Brain pericyte (primary cell): ENCODE measurements at regions not wholly inside any gene's neighbourhood (a gene's known extent, or its start where the extent isn't known, plus 50 kb on each side); places are given as distances from the start of the nearest gene placed in this dataset.

Experiments
- DNase-seq: peaks from one replicate; pipeline ENCODE4 v3.0.0-alpha.2; 2012; ENCODE audit warnings: low read depth, low spot score

DNA sequence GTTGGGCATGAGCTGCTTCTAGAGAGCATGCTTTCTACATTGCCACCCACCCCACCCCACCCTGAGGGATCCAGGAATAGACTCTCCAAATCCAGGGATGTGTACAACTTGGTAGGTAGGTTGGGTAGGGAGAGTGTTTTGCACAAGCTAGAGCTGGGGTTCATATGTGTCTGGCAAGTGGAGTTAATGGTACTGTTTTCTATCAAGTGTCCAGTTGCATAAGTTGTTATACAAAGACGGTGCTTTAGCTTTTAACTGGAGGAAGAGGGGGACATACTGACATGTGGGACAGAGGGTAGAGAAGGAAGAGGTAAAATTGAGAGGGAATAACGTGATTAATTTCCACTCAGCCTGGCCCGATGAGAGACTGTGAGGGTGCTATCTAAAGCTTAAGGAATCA lies 51.0 kb upstream of the TNC start:
- DNase-seq, result no peak

GRCh38 chr9:115170358-115171073 lies 52.6 kb upstream of the TNC start:
- DNase-seq, result no peak

- no peak for DNase-seq
These were observed 54.0 kb upstream of the TNC start for GRCh38 chr9:115171921-115172388.

DNA sequence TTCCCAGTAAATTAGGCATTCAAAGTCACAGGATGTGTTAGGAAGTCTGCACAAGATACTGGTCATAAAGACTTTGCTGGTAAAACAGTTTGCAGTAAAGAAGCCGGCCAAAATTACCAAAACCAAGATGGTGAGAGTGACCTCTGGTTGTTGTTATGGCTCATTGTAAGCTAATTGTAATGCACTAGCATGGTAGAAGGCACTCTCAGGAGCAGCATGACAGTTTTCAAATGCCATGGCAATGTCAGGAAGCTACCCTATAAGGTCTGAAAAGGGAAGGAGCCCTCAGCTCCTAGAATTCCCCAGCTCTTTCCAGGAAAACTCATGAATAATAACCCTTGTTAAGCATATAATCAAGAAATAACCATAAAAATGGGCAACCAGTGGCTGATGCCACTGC lies 64.3 kb upstream of the TNC start:
- no peak for DNase-seq

- DNase-seq, result no peak
These were observed 65.5 kb upstream of the TNC start for GRCh38 chr9:115183436-115183835.

DNA sequence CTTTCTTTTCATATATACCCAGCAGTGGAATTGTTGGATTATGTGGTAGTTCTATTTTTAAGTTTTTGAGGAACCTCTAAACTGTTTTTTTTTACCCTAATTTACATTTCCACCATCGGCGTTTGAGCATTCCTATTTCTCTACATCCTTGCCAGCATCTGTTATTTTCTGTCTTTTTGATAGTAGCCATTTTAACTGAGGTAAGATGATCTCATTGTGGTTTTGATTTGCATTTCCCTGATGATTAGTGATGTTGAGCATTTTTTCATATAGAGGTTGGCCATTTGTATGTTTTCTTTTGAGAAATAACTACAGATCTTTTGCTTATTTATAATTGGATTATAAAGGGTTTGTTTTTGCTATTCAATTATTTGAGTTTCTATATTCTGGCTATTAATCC lies 71.7 kb upstream of the TNC start:
- no peak for DNase-seq

GRCh38 chr9:115191667-115192066 lies 73.7 kb upstream of the TNC start:
- DNase-seq, result no peak

DNA sequence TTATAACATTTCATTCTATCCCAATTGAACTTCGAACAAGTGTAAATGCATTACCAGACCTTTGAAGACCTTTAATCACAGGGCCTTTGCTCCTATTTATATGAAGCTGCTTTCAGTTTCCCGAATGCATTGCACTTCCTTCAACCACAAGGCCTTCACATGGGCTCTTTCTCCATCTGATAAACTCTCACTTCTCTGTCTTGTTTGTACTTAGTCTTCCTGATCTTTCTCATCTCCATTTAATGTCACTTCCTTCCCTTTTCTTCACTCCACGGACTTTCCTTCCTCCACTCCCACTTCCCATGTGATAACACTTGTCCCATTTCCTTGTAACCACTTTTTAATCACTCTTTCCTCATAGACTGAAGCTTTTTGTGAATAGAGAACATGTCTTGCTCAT lies 74.3 kb upstream of the TNC start:
- no peak for DNase-seq

DNA sequence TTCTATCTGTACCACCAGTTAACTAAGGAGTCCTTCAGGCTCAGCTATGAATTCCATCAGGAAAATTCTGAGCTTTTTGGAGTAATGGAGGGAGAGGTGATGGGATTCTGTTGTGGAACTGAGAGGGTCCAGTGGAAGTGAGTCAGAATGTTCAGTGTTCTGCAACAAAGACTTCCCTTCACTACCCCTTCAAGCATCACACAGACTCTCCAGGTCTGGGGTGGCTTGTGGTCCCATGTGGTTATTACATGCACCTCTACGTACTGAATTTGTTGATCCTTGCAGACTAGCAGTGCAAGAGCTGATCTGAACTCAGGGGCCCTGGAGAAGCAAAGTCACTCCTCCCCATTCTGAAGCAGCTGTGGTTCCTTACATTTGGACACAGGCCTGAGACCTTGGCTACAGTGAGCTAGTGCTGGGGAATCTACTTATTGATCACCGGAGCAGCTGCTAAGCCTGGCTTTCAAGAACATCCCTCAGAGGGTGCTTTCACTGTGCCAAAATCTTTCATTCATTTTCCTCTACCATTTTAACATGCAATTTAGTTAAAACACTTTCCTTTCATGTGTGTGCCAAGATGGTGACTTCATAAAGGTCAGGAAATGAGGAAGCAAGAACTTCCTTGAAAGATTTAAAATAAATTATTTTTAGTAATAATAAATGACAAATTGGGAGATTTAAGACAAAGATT lies 75.0 kb upstream of the TNC start:
- DNase-seq, result no peak

GRCh38 chr9:115193777-115194176 lies 75.8 kb upstream of the TNC start:
- no peak for DNase-seq

- no peak for DNase-seq
These were observed 76.3 kb upstream of the TNC start for GRCh38 chr9:115194216-115194615.

DNA sequence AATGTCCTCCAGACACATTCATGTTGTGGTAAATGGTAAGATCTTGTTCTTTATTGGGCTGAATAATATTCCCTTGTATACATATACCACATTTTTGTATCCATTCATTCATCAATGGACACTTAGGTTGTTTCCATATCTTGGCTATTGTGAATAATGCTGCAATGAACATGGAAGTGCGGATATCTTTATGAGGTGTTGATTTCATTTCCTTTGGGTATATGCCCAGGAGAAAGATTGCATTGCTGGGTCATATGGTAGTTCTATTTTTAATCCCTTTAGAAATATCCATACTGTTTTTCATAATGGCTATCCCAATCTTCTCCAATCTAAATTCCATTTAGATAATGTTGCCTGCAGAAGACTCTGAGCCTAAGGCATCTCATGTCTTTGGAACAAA lies 78.0 kb upstream of the TNC start:
- DNase-seq, result no peak

DNA sequence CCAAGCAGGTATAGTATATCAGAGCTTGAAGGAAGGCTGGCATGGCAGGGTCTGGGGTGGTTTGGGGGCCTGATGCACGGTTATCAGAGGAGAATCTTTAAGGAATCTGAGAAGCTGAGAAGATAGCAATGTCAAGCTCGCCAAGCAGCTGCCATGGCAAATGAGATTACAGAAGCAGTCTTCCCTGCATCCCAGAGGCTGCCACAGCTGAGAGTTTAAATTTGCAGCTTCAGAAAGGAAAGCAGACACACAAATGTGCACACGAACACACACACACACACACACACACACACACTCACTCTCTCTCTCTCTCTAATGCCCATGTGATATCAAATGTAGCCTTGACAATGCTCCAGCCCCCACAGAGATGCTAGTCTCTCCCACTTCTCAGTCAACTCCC lies 79.0 kb upstream of the TNC start:
- DNase-seq, result no peak

GRCh38 chr9:115198001-115198400 lies 80.0 kb upstream of the TNC start:
- no peak for DNase-seq

DNA sequence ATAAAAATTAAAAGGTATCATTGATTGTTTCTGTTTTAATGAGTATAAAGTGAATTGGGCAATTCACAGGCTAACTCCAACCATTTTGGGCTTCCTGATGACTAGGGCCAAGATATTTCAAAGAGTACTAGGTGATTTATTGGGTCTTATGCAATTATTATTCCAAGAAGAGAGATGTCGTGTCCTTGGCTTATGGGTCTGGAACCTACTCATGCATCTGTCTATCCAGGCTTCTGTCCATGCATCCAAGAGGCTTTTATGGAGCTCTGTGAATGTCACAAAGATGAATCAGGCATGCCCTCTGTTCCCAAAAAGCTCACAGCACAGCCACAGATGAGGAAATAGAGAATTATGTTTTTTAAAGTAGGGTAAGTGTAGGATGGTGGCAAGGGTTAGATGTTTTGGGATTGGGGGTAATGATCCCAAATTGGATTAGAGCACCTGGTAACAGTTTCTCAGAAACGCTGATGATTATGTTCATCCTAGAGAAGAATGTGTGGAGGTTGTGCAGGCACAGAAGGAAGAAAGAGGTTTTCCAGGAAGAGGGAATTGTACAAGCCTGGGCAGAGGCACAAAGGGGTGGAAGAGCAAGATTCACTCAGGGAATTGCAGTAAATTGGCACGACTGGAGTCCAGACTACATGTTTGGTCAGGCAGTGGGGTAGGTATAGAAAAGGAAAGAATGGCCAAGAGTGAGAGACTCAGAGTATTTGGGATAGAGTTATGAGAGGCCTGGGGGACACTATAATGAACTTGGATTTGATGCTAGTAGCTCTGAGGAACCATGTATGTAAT lies 83.0 kb upstream of the TNC start:
- no peak for DNase-seq

- DNase-seq, result no peak
These were observed 84.2 kb upstream of the TNC start for GRCh38 chr9:115202181-115202580.

DNA sequence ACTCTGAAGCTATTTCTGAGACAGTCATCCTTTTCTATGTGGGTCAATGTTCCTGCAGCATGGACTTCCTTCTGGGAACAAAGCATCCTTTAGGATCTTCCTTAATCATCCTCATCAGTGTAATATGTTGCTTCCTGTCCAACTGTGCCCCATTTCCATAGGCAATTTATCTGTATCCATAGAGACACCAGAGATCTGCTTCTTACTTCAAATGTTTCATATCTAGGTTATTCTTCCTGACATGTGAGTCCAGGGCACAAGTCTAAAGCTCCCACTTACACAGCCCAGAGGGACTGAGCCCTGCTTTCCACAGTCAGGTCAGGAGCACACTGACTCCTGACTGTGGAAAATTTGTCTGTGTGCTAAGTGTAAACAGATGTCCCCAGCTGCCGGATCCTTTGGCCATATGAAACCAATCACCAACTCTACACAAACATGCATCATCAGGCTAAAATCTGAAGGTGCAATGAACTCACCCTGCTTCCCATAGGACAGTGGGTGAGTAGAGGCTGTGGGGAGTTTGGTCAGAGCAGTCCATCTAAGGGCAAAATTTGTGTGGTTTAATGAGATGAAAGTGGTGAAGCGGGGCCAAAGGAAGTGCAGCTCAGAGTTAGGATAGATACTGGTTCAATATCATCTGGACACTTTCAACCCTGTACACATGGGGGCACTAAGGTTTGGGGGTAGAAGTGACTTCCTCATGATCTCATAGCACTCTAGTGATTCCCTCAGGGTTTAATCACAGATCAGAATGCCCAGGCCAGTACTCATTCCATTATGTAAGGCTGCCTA lies 85.2 kb upstream of the TNC start:
- DNase-seq, result peak; percentile 24

GRCh38 chr9:115204904-115205453 lies 87.0 kb upstream of the TNC start:
- DNase-seq, result no peak

DNA sequence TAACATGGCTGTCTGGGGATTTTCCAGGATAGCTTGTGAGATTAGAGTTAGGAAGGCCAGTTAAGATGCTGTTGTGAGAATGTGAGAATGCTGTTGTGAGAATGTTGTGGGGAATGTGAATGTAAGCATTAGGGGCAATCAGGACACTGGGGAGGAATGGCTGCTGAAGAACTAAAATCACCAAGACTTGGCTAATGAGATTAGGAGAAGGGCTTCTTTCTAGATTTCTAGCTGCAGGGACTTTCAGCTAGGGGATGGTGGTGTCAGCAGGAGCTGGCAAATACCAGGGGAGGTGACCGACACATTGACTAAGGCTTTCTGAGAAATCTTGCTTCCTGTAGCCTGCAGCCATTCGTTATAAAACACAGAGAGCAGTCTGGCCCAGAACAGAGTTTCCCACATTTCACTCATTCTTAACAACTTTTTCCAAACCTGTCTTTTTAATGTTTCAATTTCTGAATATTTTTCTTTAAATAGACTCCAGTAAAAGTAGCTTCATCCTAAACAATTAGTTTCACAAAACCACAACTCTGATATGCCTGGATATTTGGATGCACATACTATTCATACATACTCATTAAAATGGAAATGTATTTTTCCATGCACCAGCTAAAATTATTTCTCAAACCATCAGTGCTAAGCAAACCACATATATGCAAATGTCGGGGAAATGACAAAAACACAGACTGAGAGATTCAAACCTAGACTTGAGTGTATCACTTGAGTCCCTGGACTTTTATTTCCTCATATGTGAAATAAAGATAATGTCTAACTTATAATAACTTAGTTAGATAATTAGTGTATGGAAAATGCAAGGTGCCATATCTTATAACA lies 89.3 kb upstream of the TNC start:
- DNase-seq, result no peak

DNA sequence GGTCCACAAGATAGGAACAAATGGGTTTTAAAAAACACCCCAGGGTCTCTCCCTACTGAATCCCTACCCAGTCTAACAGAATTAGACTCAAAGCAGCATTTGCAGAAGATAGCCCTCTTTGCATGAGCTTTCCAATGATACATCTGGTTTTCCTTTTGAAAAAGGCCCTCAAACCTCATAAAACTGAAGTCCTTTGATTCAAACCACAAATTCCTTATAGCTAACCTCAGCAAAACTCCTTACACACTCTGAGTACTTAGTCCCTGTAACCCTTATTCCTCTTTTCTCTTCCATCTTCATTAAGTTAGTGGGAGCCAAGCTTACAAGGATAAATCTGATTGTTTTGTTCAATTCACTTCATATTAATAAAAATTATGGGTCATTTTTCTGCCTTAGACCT lies 90.5 kb upstream of the TNC start:
- DNase-seq, result no peak
